ENCODE measurements at regions not wholly inside any gene's neighbourhood (a gene's known extent, or its start where the extent isn't known, plus 50 kb on each side); places are given as distances from the start of the nearest gene placed in this dataset.

- TF ChIP-seq EZH2phosphoT487 (IDR thresholded peaks at IDR 0.05; ENCODE audit: borderline replicate concordance) (no peak), CTCF (conservative IDR thresholded peaks at IDR 0.05; ENCODE audit: low read length) (no peak)
- Histone ChIP-seq H3K27me3 (ENCODE audit: insufficient read depth, low read length, poor library complexity, severe bottlenecking) (no peaks in the 10 kb centered on the region), H4K20me1 (ENCODE audit: insufficient read depth, low read length, poor library complexity, severe bottlenecking) (no peaks in the 10 kb centered on the region)
Measured at GRCh38 chr2:47990503-47990902, 84.2 kb upstream of the FBXO11 start.

GRCh38 chr2:47992671-47993070, 86.4 kb upstream of the FBXO11 start:
- no peak for TF ChIP-seq EZH2phosphoT487 (IDR thresholded peaks at IDR 0.05; ENCODE audit: borderline replicate concordance)
- TF ChIP-seq CTCF (conservative IDR thresholded peaks at IDR 0.05; ENCODE audit: low read length), result no peak
- Histone ChIP-seq H3K9me3 (ENCODE audit: insufficient read depth, low read depth, low read length) (no peaks in the 10 kb centered on the region), H3K79me2 (ENCODE audit: insufficient read depth, low read length) (no peaks in the 10 kb centered on the region), H3K9me2 (replicated peaks; ENCODE audit: low read depth, low read length) (no peaks in the 10 kb centered on the region), H3K36me3 (ENCODE audit: insufficient read depth, low read length) (no peaks in the 10 kb centered on the region), H3K9ac (ENCODE audit: low read depth, low read length, poor library complexity, severe bottlenecking) (no peak overlapping the region), H3F3A (ENCODE audit: low read depth) (no peaks in the 10 kb centered on the region), H3K4me3 (ENCODE audit: low read length, poor library complexity, severe bottlenecking) (no peak overlapping the region), H3K27me3 (ENCODE audit: insufficient read depth, low read length, poor library complexity, severe bottlenecking) (no peaks in the 10 kb centered on the region), H4K20me1 (ENCODE audit: insufficient read depth, low read length, poor library complexity, severe bottlenecking) (no peaks in the 10 kb centered on the region), H3K4me1 (ENCODE audit: insufficient read depth, low read length, poor library complexity, severe bottlenecking) (no peaks in the 10 kb centered on the region), H2AFZ (ENCODE audit: low read length) (no peak overlapping the region), H3K4me2 (ENCODE audit: low read depth, low read length, poor library complexity, severe bottlenecking) (no peak overlapping the region)

More at GRCh38 chr2:47990503-47990902, 84.2 kb upstream of the FBXO11 start:
- H3K4me1 ChIP-seq (ENCODE audit: insufficient read depth, low read length, poor library complexity, severe bottlenecking), result no peaks in the 10 kb centered on the region
- H3K9ac ChIP-seq (ENCODE audit: low read depth, low read length, poor library complexity, severe bottlenecking), result no peak overlapping the region
- no peaks in the 10 kb centered on the region for H3K36me3 ChIP-seq (ENCODE audit: insufficient read depth, low read length)
- H3K9me2 ChIP-seq (replicated peaks; ENCODE audit: low read depth, low read length), result no peaks in the 10 kb centered on the region
- H2AFZ ChIP-seq (ENCODE audit: low read length), result no peak overlapping the region
- H3F3A ChIP-seq (ENCODE audit: low read depth), result no peaks in the 10 kb centered on the region
- no peaks in the 10 kb centered on the region for H3K79me2 ChIP-seq (ENCODE audit: insufficient read depth, low read length)
- no peak overlapping the region for H3K4me3 ChIP-seq (ENCODE audit: low read length, poor library complexity, severe bottlenecking)
- no peak overlapping the region for H3K4me2 ChIP-seq (ENCODE audit: low read depth, low read length, poor library complexity, severe bottlenecking)
- no peaks in the 10 kb centered on the region for H3K9me3 ChIP-seq (ENCODE audit: insufficient read depth, low read depth, low read length)

GRCh38 chr2:47996808-47997207, 90.5 kb upstream of the FBXO11 start:
- no peaks in the 10 kb centered on the region for H3K9me2 ChIP-seq (replicated peaks; ENCODE audit: low read depth, low read length)
- no peaks in the 10 kb centered on the region for H3K36me3 ChIP-seq (ENCODE audit: insufficient read depth, low read length)

More at GRCh38 chr2:47996808-47997207, 90.5 kb upstream of the FBXO11 start:
- Histone ChIP-seq H3K9ac (ENCODE audit: low read depth, low read length, poor library complexity, severe bottlenecking) (no peak overlapping the region), H3K4me3 (ENCODE audit: low read length, poor library complexity, severe bottlenecking) (no peak overlapping the region), H2AFZ (ENCODE audit: low read length) (no peak overlapping the region), H4K20me1 (ENCODE audit: insufficient read depth, low read length, poor library complexity, severe bottlenecking) (no peaks in the 10 kb centered on the region), H3K4me2 (ENCODE audit: low read depth, low read length, poor library complexity, severe bottlenecking) (no peak overlapping the region), H3F3A (ENCODE audit: low read depth) (no peaks in the 10 kb centered on the region), H3K9me3 (ENCODE audit: insufficient read depth, low read depth, low read length) (no peaks in the 10 kb centered on the region), H3K27me3 (ENCODE audit: insufficient read depth, low read length, poor library complexity, severe bottlenecking) (no peaks in the 10 kb centered on the region), H3K4me1 (ENCODE audit: insufficient read depth, low read length, poor library complexity, severe bottlenecking) (no peaks in the 10 kb centered on the region), H3K79me2 (ENCODE audit: insufficient read depth, low read length) (no peaks in the 10 kb centered on the region)
- no peak for TF ChIP-seq CTCF (conservative IDR thresholded peaks at IDR 0.05; ENCODE audit: low read length)
